IPS-NIHi7 (cell line): ENCODE measurements at regions not wholly inside any gene's neighbourhood (a gene's known extent, or its start where the extent isn't known, plus 50 kb on each side); places are given as distances from the start of the nearest gene placed in this dataset.

Source experiments
- DNase-seq: peaks from one replicate; pipeline ENCODE4 v3.0.0; 2012; ENCODE audit warnings: mixed read lengths; ENCODE audit errors: extremely low spot score

GRCh38 chr1:90494748-90495282 is 222.3 kb downstream of the BARHL2 start:
- DNase-seq: no peak

GRCh38 chr1:90488451-90488850 is 228.7 kb downstream of the BARHL2 start:
- DNase-seq: no peak

- DNase-seq: no peak
Observed at GRCh38 chr1:90486996-90487395, 230.1 kb downstream of the BARHL2 start.

- no peak for DNase-seq
Observed at GRCh38 chr1:90486134-90486824, 230.8 kb downstream of the BARHL2 start.

GRCh38 chr1:90480271-90480835 is 236.7 kb downstream of the BARHL2 start:
- DNase-seq: no peak

GRCh38 chr1:90476994-90477393 is 240.1 kb downstream of the BARHL2 start:
- no peak for DNase-seq

GRCh38 chr1:90476411-90476810 is 240.7 kb downstream of the BARHL2 start:
- no peak for DNase-seq

GRCh38 chr1:90475631-90476030 is 241.5 kb downstream of the BARHL2 start:
- no peak for DNase-seq

GRCh38 chr1:90474731-90475130 is 242.4 kb downstream of the BARHL2 start:
- DNase-seq: no peak

- no peak for DNase-seq
Observed at GRCh38 chr1:90474158-90474557, 242.9 kb downstream of the BARHL2 start.

GRCh38 chr1:90472775-90473174 is 244.3 kb downstream of the BARHL2 start:
- DNase-seq: no peak

GRCh38 chr1:90459570-90459969 is 257.5 kb downstream of the BARHL2 start:
- DNase-seq: no peak

- no peak for DNase-seq
Observed at GRCh38 chr1:90457985-90458384, 259.1 kb downstream of the BARHL2 start.

- no peak for DNase-seq
Observed at GRCh38 chr1:90452491-90452890, 264.6 kb downstream of the BARHL2 start.

GRCh38 chr1:90443354-90443753 is 273.7 kb downstream of the BARHL2 start:
- no peak for DNase-seq

- no peak for DNase-seq
Observed at GRCh38 chr1:90435351-90435750, 281.8 kb downstream of the BARHL2 start.

GRCh38 chr1:90434460-90434859 is 282.6 kb downstream of the BARHL2 start:
- DNase-seq: peak; percentile 36

- DNase-seq: no peak
Observed at GRCh38 chr1:90417126-90417525, 300.0 kb downstream of the BARHL2 start.

- no peak for DNase-seq
Observed at GRCh38 chr1:90414201-90414600, 302.9 kb downstream of the BARHL2 start.

GRCh38 chr1:90413519-90413918 is 303.6 kb downstream of the BARHL2 start:
- no peak for DNase-seq

GRCh38 chr1:90412563-90412962 is 304.5 kb downstream of the BARHL2 start:
- DNase-seq: no peak

- DNase-seq: no peak
Observed at GRCh38 chr1:90411185-90411584, 305.9 kb downstream of the BARHL2 start.

- DNase-seq: no peak
Observed at GRCh38 chr1:90407737-90408136, 309.4 kb downstream of the BARHL2 start.

GRCh38 chr1:90405726-90406125 is 311.4 kb downstream of the BARHL2 start:
- no peak for DNase-seq
